GM23248 (cell line): ENCODE measurements at regions not wholly inside any gene's neighbourhood (a gene's known extent, or its start where the extent isn't known, plus 50 kb on each side); places are given as distances from the start of the nearest gene placed in this dataset.

Source experiments
- EZH2 ChIP-seq: fragments of 200-600 bp; sonication (generic); IDR thresholded peaks from 2 replicates; pipeline ENCODE4 v1.6.1; 2018; ENCODE audit warnings: antibody characterized with exemption, mild to moderate bottlenecking; ENCODE audit not compliant: insufficient read depth, poor library complexity, severe bottlenecking
- EZH2phosphoT487 ChIP-seq: fragments of 200-600 bp; sonication (generic); IDR thresholded peaks from 2 replicates; pipeline ENCODE4 v1.6.1; 2018; ENCODE audit warnings: antibody characterized with exemption, moderate library complexity, mild to moderate bottlenecking, low read depth; ENCODE audit not compliant: insufficient read depth

DNA sequence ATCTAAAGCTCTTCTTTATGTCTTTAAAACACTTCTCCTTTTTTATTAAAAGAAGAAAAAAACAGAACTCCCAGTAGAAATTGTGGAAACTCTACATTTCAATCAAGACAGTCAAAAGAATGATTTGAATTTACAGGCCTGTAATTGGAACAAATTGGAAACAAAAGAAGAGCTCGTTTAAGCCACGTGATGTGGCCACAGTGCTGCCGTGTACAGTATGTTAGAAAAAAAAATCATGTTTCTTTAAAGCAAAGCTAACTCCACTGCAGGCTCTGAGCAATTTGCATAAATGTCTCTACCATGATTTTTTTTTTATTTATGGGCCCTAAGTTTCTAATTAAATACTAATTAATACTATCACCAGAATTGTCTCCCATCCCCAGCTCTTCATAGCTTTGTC is 325.6 kb downstream of the ZSWIM6 start:
- no peak for TF ChIP-seq EZH2
- TF ChIP-seq EZH2phosphoT487: no peak
